ENCODE measurements at regions not wholly inside any gene's neighbourhood (a gene's known extent, or its start where the extent isn't known, plus 50 kb on each side); places are given as distances from the start of the nearest gene placed in this dataset.

- TF ChIP-seq, protein P1, sequence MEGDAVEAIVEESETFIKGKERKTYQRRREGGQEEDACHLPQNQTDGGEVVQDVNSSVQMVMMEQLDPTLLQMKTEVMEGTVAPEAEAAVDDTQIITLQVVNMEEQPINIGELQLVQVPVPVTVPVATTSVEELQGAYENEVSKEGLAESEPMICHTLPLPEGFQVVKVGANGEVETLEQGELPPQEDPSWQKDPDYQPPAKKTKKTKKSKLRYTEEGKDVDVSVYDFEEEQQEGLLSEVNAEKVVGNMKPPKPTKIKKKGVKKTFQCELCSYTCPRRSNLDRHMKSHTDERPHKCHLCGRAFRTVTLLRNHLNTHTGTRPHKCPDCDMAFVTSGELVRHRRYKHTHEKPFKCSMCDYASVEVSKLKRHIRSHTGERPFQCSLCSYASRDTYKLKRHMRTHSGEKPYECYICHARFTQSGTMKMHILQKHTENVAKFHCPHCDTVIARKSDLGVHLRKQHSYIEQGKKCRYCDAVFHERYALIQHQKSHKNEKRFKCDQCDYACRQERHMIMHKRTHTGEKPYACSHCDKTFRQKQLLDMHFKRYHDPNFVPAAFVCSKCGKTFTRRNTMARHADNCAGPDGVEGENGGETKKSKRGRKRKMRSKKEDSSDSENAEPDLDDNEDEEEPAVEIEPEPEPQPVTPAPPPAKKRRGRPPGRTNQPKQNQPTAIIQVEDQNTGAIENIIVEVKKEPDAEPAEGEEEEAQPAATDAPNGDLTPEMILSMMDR (conservative IDR thresholded peaks at IDR 0.05): no peak
- H3K27me3 Mint-ChIP-seq: peaks cover 52% of the 10 kb centered on the region
- no peak for DNase-seq (ENCODE audit: extremely low spot score, unreplicated experiment)
- peaks cover 5% of the 10 kb centered on the region for H3K4me1 Mint-ChIP-seq (ENCODE audit: unreplicated experiment)
- no peak overlapping the region for H3K4me3 Mint-ChIP-seq
- H3K9me3 Mint-ChIP-seq: peaks cover 17% of the 10 kb centered on the region
- no peak overlapping the region for H3K27ac Mint-ChIP-seq
- H3K36me3 Mint-ChIP-seq: no peaks in the 10 kb centered on the region
These were observed 295.4 kb downstream of the TOX3 start for GRCh38 chr16:52251495-52251894.

DNA sequence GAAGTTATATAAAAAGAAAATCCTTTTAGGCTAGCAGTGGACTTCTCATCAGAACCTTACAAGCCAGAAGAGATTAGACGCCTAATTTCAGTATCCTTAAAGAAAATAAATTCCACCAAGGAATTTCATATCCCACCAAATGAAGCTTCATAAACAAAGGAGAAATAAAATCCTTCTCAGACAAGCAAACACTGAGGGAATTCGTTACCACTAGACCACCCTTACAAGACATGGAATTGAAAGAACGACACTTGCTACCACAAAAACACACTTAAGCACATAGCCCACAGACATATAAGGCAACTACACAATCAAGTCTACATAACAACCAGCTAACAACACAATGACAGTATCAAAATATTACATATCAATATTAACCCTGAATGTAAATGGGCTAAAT is 299.2 kb downstream of the TOX3 start:
- Mint-ChIP-seq H3K4me3 (no peak overlapping the region), H3K4me1 (ENCODE audit: unreplicated experiment) (peaks cover 5% of the 10 kb centered on the region), H3K27me3 (peaks cover 30% of the 10 kb centered on the region), H3K27ac (no peak overlapping the region), H3K36me3 (no peaks in the 10 kb centered on the region), H3K9me3 (peaks cover 17% of the 10 kb centered on the region)
- no peak for DNase-seq (ENCODE audit: extremely low spot score, unreplicated experiment)
- TF ChIP-seq, protein P1 (conservative IDR thresholded peaks at IDR 0.05): no peak

DNA sequence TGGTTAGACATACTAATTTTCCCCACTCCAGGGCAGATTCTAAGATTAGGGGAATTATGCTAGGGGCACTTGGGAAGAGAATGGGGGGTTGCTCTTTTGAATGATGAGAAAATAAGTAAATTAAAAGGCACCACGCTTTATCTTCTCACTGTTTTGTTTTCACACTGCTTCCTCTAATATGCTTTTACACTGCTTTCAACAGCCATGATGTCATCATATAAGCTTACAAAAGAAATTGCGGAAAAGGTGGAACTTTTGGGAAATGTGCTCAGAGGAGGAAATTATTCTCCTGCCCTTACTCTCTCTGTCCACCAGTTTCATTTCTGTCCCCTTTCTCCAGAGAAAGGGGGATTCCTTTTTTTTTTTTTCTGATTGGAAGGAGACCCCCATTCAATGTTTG is 308.2 kb downstream of the TOX3 start:
- no peak overlapping the region for H3K27ac Mint-ChIP-seq

DNA sequence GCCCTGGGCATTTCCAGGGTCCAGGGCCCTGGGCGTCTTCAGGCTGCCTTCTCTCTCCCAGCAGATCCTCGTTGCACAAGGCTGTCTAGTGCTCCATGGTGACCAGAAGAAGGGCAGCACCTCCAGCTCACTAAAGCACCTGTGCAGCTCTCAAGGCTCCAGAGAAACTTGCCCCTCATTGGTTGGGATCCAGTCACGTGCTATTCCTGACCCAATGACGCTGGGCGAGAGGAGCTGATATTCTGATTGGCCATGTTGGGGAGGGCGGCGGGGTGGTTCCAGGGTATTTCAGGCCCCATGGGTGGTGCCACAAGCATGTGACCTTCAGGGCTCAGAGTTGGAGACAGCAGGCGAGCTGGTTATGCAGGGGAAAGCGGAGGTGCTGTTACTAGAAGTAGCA is 309.1 kb downstream of the TOX3 start:
- peaks cover 19% of the 10 kb centered on the region for H3K27me3 Mint-ChIP-seq
- no peak for DNase-seq (ENCODE audit: extremely low spot score, unreplicated experiment)
- TF ChIP-seq, protein P1 (conservative IDR thresholded peaks at IDR 0.05): no peak
- no peak overlapping the region for H3K27ac Mint-ChIP-seq
- no peaks in the 10 kb centered on the region for H3K4me1 Mint-ChIP-seq (ENCODE audit: unreplicated experiment)
- no peaks in the 10 kb centered on the region for H3K36me3 Mint-ChIP-seq
- no peak overlapping the region for H3K4me3 Mint-ChIP-seq
- no peaks in the 10 kb centered on the region for H3K9me3 Mint-ChIP-seq

More for the DNA sequence above, 308.2 kb downstream of the TOX3 start:
- Mint-ChIP-seq H3K27me3 (peaks cover 18% of the 10 kb centered on the region), H3K9me3 (no peaks in the 10 kb centered on the region), H3K4me1 (ENCODE audit: unreplicated experiment) (no peaks in the 10 kb centered on the region), H3K36me3 (no peaks in the 10 kb centered on the region), H3K4me3 (no peak overlapping the region)
- no peak for DNase-seq (ENCODE audit: extremely low spot score, unreplicated experiment)
- TF ChIP-seq, protein P1 (conservative IDR thresholded peaks at IDR 0.05): no peak

- H3K27me3 Mint-ChIP-seq: peaks cover 16% of the 10 kb centered on the region
- H3K9me3 Mint-ChIP-seq: no peaks in the 10 kb centered on the region
- H3K36me3 Mint-ChIP-seq: no peaks in the 10 kb centered on the region
- H3K4me3 Mint-ChIP-seq: no peak overlapping the region
- TF ChIP-seq, protein P1 (conservative IDR thresholded peaks at IDR 0.05): no peak
- H3K4me1 Mint-ChIP-seq (ENCODE audit: unreplicated experiment): no peaks in the 10 kb centered on the region
- DNase-seq (ENCODE audit: extremely low spot score, unreplicated experiment): no peak
- H3K27ac Mint-ChIP-seq: no peak overlapping the region
These were observed 311.8 kb downstream of the TOX3 start for GRCh38 chr16:52235186-52235585.

- TF ChIP-seq, protein P1 (conservative IDR thresholded peaks at IDR 0.05): no peak
- no peaks in the 10 kb centered on the region for H3K4me1 Mint-ChIP-seq (ENCODE audit: unreplicated experiment)
- H3K27me3 Mint-ChIP-seq: peaks cover 16% of the 10 kb centered on the region
- no peak overlapping the region for H3K4me3 Mint-ChIP-seq
- DNase-seq (ENCODE audit: extremely low spot score, unreplicated experiment): no peak
- no peaks in the 10 kb centered on the region for H3K36me3 Mint-ChIP-seq
- H3K9me3 Mint-ChIP-seq: no peaks in the 10 kb centered on the region
- no peak overlapping the region for H3K27ac Mint-ChIP-seq
These were observed 312.3 kb downstream of the TOX3 start for GRCh38 chr16:52234626-52235025.
